UCSD-AML1 (cell line): ENCODE measurements at regions not wholly inside any gene's neighbourhood (a gene's known extent, or its start where the extent isn't known, plus 50 kb on each side); places are given as distances from the start of the nearest gene placed in this dataset.
"Not testable (repeated sequence)": the region's sequence is repeated elsewhere in the genome, so short reads cannot be mapped to it uniquely, and the experiment has no call there.

Source experiments
- DNase-seq: peaks from one replicate; lab custom pipeline; 2025; ENCODE audit not compliant: unreplicated experiment; lab: John Stamatoyannopoulos, UW

- no peak for DNase-seq
These were observed 388.9 kb downstream of the ZEB2 start for GRCh38 chr2:144131042-144131441.

DNA sequence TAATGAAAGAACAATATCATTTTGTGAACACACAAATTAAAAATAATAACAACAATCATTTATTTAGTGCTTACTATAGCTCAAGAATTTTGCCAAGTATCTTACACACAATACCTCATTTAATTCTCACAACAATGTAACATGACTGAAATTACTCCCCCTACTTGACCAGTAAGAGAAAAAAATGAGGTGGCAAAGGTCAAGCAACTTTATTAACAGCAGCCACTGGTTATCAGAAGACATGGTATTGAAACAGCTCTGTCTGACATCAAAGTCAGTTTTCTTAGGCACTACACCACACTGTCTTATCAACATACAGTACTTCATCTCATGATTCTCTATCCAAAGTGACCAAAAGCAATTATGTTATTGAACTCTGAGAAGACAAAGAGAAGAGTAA lies 389.4 kb downstream of the ZEB2 start:
- DNase-seq, result no peak

- no peak for DNase-seq
These were observed 391.7 kb downstream of the ZEB2 start for GRCh38 chr2:144128130-144128746.

- DNase-seq, result no peak
These were observed 392.2 kb downstream of the ZEB2 start for GRCh38 chr2:144127693-144128092.

DNA sequence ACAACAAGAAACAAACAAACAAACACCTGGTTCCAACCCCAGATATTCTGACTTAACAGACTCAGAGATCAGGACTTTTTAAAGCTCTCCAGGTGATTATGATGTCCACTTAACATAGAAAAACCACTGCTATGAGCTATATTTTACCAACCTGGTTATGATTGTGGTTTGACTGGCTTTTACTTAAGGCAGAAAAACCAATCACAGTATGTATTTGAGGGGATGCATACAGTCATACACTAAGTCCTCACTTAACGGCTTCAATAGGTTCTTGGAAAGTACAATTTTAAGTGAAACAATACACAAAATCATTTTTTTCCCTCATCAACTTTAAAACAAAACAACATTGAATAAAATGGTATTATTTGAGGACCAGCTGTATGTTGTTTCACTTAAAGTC lies 393.6 kb downstream of the ZEB2 start:
- no peak for DNase-seq

- DNase-seq, result no peak
These were observed 394.2 kb downstream of the ZEB2 start for GRCh38 chr2:144125751-144126150.

DNA sequence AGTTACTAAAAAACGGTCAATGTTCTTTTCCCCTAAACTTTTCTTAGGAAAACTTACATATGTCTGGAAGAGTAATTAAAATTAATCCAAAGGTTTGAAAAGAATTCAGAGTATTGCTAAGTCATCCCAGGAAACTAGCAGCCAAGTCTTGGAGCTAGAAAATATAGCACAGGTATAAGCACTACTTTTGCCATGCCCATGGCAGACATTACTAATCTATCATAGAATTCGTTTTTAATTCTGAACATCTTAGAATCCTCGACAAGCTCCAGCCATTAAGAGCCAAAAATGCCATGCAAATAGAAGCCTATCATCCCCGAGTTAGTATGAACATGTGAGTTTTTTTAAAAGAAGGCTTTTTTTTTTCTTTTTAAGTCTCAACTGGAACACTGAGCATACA lies 395.0 kb downstream of the ZEB2 start:
- no peak for DNase-seq

DNA sequence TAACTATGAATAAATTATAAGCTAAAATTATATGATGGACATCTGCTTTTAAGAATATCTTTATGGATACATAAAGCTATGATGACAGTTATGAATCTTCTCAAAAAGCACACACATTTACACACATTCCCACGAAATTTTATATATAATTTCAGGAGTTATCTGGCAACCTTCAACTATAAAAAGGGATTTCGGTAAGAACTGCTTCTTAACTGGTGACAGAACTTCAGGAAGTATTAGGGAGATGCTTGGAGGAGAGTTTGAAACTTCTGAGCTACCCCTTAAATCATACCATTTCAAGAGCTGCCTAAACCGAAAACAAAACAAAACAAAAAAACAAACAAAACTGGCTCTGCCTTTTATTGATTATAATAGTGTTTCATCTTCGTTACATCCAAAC lies 399.4 kb downstream of the ZEB2 start:
- DNase-seq, result no peak

GRCh38 chr2:144117086-144117485 lies 402.8 kb downstream of the ZEB2 start:
- DNase-seq, result no peak

- no peak for DNase-seq
These were observed 404.1 kb downstream of the ZEB2 start for GRCh38 chr2:144115739-144116291.

DNA sequence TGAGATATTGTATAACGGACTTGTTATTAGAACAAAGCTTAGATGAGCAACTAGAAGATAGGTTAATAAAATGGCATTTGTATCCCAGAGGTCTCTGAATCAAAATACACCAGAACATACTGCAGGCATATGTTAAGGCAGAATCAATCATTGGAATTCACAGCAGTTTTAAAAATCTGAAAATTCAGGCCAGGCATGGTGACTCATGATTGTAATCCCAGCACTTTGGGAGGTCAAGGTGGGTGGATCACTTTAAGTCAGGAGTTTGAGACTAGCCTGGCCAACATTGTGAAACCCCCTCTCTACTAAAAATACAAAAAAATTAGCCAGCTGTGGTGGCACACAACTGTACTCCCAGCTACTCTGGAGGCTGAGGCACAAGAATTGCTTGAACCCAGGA lies 405.2 kb downstream of the ZEB2 start:
- no peak for DNase-seq

DNA sequence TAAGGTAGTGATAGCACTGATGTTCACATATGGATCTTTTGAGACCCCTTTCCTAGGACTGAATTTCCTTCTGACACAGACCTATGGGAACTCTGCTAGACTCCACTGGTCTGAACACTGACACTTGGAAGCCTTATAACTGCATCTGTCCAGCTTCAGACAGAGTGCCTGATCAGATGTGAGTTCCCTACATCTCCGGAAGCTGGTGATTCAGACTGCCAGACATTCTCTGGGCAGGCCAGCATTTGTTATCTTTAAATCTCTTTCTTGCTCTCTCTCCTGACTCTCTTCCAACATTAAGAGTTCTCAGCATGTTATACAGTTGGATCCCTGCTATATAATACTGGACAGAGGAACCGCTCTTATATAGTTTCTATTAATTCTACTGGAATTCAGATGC lies 408.5 kb downstream of the ZEB2 start:
- no peak for DNase-seq

GRCh38 chr2:144106104-144106503 lies 413.8 kb downstream of the ZEB2 start:
- DNase-seq, result not testable (repeated sequence)

DNA sequence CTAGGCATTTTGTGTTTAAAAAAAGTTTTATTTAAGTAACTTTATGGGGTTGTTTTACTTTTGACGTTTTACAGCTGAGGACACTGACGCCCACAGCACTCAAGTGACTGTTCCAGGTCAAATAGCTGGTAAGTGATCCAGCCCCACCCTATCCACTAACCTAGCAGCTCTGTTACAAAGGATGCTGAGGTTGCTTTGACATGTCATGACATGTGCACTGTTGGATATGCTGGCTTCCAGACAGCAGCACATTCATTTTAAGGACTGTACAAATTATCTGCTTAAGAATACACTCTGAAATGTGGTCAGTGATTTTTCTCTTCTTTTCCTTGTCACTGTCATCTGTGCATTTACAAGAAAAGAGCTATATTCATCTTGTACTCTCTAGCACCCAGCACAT lies 417.5 kb downstream of the ZEB2 start:
- no peak for DNase-seq

DNA sequence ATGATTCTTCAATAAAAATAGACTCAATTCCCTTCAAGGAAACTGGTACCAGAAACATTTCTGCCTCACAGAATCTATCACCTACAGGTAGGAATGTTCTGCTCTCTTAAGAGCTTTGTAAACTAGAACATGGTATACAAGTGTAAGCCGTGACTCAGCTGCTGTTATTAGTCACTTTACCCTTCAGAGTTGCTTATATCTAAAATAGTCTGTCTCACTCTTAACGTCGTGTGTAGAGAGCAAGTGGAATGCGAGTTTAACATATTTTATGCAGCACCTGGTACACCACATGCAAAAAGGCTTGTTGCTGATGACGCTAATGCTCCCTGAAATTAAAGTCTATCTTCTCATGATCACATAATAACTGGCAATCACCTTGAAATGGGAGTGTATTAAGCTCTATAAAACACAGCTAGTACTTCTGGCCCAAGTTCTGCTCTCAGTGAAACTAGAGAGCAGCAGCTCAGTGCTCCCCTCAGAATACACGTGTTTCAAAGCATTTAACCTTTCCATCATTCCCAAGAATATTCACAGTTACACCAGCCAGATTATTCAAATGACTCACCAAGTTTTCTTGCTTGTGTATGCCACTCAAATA lies 420.0 kb downstream of the ZEB2 start:
- no peak for DNase-seq

DNA sequence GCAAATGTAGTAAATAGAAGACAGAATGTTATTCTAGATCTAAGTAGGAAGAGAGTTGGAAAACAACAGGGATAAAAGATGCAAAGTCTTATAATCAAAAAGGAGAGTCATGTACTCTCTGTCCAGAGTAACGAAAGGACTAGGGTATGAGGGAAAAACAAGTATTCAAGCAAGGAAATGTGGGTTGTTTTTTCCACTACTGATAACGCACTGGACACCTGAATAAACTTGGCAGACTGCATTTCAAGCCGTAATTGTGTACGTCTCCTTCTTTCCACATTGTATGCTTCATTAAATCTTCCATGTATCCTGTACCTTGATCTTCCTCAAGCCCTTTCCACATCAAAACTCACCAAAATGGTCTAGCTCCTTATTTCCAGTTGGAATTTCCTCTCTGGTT lies 420.6 kb downstream of the ZEB2 start:
- DNase-seq, result no peak

DNA sequence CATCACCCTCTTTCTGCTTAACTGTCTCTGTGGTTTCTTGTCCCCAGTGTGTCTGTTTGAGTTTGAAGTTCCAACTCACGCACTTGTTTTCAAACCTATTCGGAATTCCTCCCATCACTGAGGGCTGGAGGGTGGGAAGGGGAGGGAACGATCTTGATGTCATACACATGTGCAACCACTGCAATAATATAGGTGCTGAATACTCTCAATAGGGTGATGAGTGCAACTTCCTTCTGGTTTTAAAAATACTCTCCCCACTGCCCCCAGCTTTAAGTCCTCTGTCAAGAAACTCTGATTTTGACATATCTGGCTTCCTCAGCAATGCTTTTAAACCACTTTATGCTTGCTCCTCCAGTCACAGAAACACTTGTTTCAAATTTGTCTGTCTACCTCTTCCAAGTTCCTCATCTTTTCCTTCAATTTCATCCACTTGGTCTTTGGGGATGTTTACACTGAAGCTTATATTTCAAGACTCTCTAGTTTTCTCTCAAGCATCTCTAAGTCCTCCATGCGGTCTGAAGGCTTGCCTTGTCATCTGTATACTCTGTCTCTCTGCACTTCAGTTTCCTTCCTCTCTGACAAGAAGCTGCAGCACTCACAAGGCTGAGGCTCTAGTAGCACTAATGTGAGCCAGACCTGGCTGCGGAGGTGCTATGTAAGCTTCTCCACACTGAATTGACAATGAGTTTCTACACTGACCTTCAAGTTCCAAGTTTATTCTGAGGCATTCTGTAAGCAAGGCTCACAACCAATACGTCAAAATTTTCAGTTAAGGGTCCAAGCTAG lies 422.3 kb downstream of the ZEB2 start:
- DNase-seq, result peak; percentile 24

- no peak for DNase-seq
These were observed 423.4 kb downstream of the ZEB2 start for GRCh38 chr2:144096531-144096930.

- DNase-seq, result no peak
These were observed 425.3 kb downstream of the ZEB2 start for GRCh38 chr2:144094408-144095151.

DNA sequence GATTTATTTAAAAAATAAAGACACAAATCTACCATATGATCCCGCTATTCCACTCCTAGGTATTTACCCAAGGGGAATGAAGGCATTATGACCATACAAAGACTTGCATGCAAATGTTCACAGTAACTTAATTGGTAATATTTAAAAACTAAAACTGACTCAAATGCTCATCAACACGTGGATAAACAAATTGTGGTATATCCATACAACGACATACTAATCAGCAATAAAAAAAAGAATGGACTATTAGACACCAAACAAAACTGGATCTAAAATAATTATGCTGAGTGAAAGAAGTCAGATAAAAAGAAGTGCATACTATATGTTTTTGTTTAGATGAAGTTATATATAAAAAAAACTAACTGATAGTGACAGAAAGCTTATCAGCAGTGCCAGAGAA lies 428.3 kb downstream of the ZEB2 start:
- DNase-seq, result no peak

DNA sequence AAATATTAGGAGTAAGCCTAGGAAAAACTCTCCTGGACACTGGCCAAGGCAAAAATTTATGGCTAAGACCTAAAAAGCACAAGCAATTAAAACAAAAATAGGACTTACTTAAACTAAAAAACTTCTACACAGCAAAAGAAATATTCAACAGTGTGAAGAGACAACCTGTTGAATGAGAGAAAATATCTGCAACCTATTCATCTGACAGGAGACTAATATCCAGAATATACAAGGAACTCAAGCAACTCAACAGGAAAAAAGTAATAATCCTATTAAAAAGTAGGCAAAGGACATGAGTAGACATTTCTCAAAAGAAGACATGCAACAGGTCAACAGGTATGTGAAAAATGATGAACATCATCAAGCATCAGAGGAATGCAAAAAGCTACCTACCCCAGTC lies 431.1 kb downstream of the ZEB2 start:
- no peak for DNase-seq
